Endothelial cell of umbilical vein (primary cell): ENCODE measurements at regions not wholly inside any gene's neighbourhood (a gene's known extent, or its start where the extent isn't known, plus 50 kb on each side); places are given as distances from the start of the nearest gene placed in this dataset.

ENCODE experiments used
- BruUV-seq: library from RNA; stranded (reverse); fragments of 400-500 nt; replicated peaks from 2 replicates; lab custom pipeline; 2021; lab: Mats Ljungman, UMichigan
- CTCF ChIA-PET: fragments of 300-600, 350-600 bp; sonication (Branson Sonifier 250); formaldehyde crosslinking; loops from one replicate; lab custom pipeline; 2021; ENCODE audit warnings: antibody characterized with exemption, inconsistent platforms; lab: Charles Lee
- POLR2A ChIA-PET: fragments of 300-600, 350-600 bp; sonication (Branson Sonifier 250); formaldehyde crosslinking; loops from one replicate; lab custom pipeline; 2021; ENCODE audit warnings: antibody characterized with exemption, inconsistent platforms; lab: Charles Lee
- DNase-seq: peaks from one replicate; pipeline ENCODE4 v3.0.0-alpha.2; 2011; ENCODE audit warnings: low read depth, low spot score
- FAIRE-seq: peaks from 2 replicates; lab custom pipeline; 2011; peaks lifted over from hg19 to GRCh38; lab: Jason Lieb, UNC
- H2AFZ ChIP-seq: 2 replicates; pipeline ENCODE4 v1.6.0; 2012; ENCODE audit warnings: low read depth, low read length, control low read depth, inconsistent platforms
- H3K27ac ChIP-seq: 2 replicates; pipeline ENCODE4 v1.5.1; 2011; ENCODE audit warnings: low read depth, mild to moderate bottlenecking, control low read depth, low read length, moderate library complexity; ENCODE audit not compliant: insufficient read depth
- H3K27me3 ChIP-seq, 2 experiments: 2 replicates each; pipeline versions ENCODE4 v1.6.0 to v1.6.1; 2011; ENCODE audit warnings: low read length in 2 of 2, mixed read lengths in 1 of 2; ENCODE audit not compliant: control insufficient read depth in 2 of 2, insufficient read depth in 2 of 2
- H3K36me3 ChIP-seq, 2 experiments: 2 replicates in 1 of 2; 3 replicates in 1 of 2; pipeline ENCODE4 v1.5.1; 2011; ENCODE audit warnings: low read length in 2 of 2, mild to moderate bottlenecking in 1 of 2, moderate library complexity in 1 of 2; ENCODE audit not compliant: control insufficient read depth in 2 of 2, insufficient read depth in 2 of 2; ENCODE audit errors: extremely low read depth in 1 of 2
- H3K4me1 ChIP-seq: 3 replicates; pipeline ENCODE4 v1.5.1; 2011; ENCODE audit warnings: mild to moderate bottlenecking, low read length; ENCODE audit not compliant: control insufficient read depth, insufficient read depth; ENCODE audit errors: extremely low read depth
- H3K4me2 ChIP-seq: 2 replicates; pipeline ENCODE4 v1.6.1; 2011; ENCODE audit warnings: low read length, control low read depth, mixed read lengths; ENCODE audit not compliant: insufficient read depth
- H3K4me3 ChIP-seq, 3 experiments: fragments of 200-600 bp in 1 of 3; sonication (generic), shearing (Covaris generic) in 1 of 3; replicated peaks in 1 of 3; 2 replicates each; pipeline ENCODE4 v1.5.1; 2011 to 2016; ENCODE audit warnings: control low read depth in 3 of 3, low read length in 3 of 3, mild to moderate bottlenecking in 2 of 3, inconsistent platforms in 1 of 3, low read depth in 1 of 3, moderate library complexity in 1 of 3; ENCODE audit not compliant: insufficient read depth in 1 of 3
- H3K79me2 ChIP-seq: 2 replicates; pipeline ENCODE4 v1.6.0; 2012; ENCODE audit warnings: low read length, inconsistent platforms; ENCODE audit not compliant: control insufficient read depth, insufficient read depth
- H3K9ac ChIP-seq: replicated peaks from 2 replicates; pipeline ENCODE3; 2011; ENCODE audit warnings: low read length, control low read depth; ENCODE audit not compliant: insufficient read depth; ENCODE audit errors: extremely low read depth
- H3K9me1 ChIP-seq: replicated peaks from 3 replicates; pipeline ENCODE4 v1.6.0; 2011; ENCODE audit warnings: mild to moderate bottlenecking, low read length; ENCODE audit not compliant: control insufficient read depth, insufficient read depth; ENCODE audit errors: extremely low read depth
- H3K9me3 ChIP-seq: replicated peaks from 2 replicates; pipeline ENCODE4 v1.5.1; 2012; ENCODE audit warnings: low read length, inconsistent platforms; ENCODE audit not compliant: control insufficient read depth, insufficient read depth
- H4K20me1 ChIP-seq: replicated peaks from 2 replicates; pipeline ENCODE3; 2011; ENCODE audit warnings: mild to moderate bottlenecking, low read length; ENCODE audit not compliant: control insufficient read depth, insufficient read depth; ENCODE audit errors: extremely low read depth
- CTCF ChIP-seq, 2 donors: IDR thresholded peaks; 1 replicate in 1 of 2; 2 replicates in 1 of 2; pipeline ENCODE4 v1.5.1; 2011; ENCODE audit warnings: low read length in 2 of 2, mild to moderate bottlenecking in 2 of 2, moderate library complexity in 2 of 2, control low read depth in 1 of 2, inconsistent platforms in 1 of 2, low read depth in 1 of 2; ENCODE audit not compliant: insufficient read depth in 1 of 2; ENCODE audit errors: extremely low read depth in 1 of 2
- EZH2 ChIP-seq: IDR thresholded peaks from 2 replicates; pipeline ENCODE4 v1.6.1; 2012; ENCODE audit warnings: borderline replicate concordance, low read depth, mild to moderate bottlenecking, moderate library complexity, low read length, inconsistent platforms; ENCODE audit not compliant: severe bottlenecking
- FOS ChIP-seq: IDR thresholded peaks from 2 replicates; pipeline ENCODE4 v1.6.1; 2011; ENCODE audit warnings: mild to moderate bottlenecking, low read length, moderate library complexity, borderline replicate concordance; ENCODE audit not compliant: insufficient read depth
- GATA2 ChIP-seq: IDR thresholded peaks from 2 replicates; pipeline ENCODE4 v1.7.0; 2011; ENCODE audit warnings: low read depth, mild to moderate bottlenecking, moderate library complexity, mixed read lengths, low read length; ENCODE audit not compliant: insufficient read length, insufficient read depth
- JUN ChIP-seq: IDR thresholded peaks from 2 replicates; pipeline ENCODE4 v1.6.1; 2011; ENCODE audit warnings: borderline replicate concordance, low read depth; ENCODE audit not compliant: insufficient read length, insufficient read depth
- MAX ChIP-seq: IDR thresholded peaks from 2 replicates; pipeline ENCODE4 v1.6.1; 2011; ENCODE audit not compliant: insufficient read depth, insufficient read length
- MYC ChIP-seq: IDR thresholded peaks from one replicate; pipeline ENCODE4 v1.6.1; 2011; ENCODE audit warnings: mild to moderate bottlenecking, low read depth, low read length
- POLR2A ChIP-seq: IDR thresholded peaks from 2 replicates; pipeline ENCODE4 v1.6.1; 2012; ENCODE audit warnings: low read depth, mild to moderate bottlenecking, control low read depth, low read length
- POLR2AphosphoS5 ChIP-seq: IDR thresholded peaks from 2 replicates; pipeline ENCODE4 v1.6.1; 2012; ENCODE audit warnings: low read depth, mild to moderate bottlenecking, control low read depth, low read length, moderate library complexity; ENCODE audit not compliant: insufficient read depth
- dilution Hi-C: fragments of 300-500 bp; cut with MboI; formaldehyde crosslinking; loops from one replicate; pipeline ENCODE4 v1.15.0; 2019; ENCODE audit warnings: low sequenced_read_pairs; ENCODE audit not compliant: extremely low pct_ligation_motif_present
- intact Hi-C: fragments of 100-400 bp; cut with micrococcal nuclease; formaldehyde crosslinking; loops from one replicate; pipeline ENCODE4 v1.10.0; 2022

GRCh38 chr2:45218931-45219339, 209.7 kb upstream of the SIX2 start:
- H3K9me1 ChIP-seq = no peaks in the 10 kb centered on the region
- no peak overlapping the region for H3K27ac ChIP-seq
- H3K9ac ChIP-seq = no peak overlapping the region
- DNase-seq (no peak), FAIRE-seq (no peak)
- H3K79me2 ChIP-seq = no peaks in the 10 kb centered on the region
- intact Hi-C loops (no loop called here), dilution Hi-C loops (no loop called here)
- H3K4me2 ChIP-seq = no peak overlapping the region
- H2AFZ ChIP-seq = no peak overlapping the region
- ChIA-PET CTCF (interaction anchor here (0.6 kb wide), 1 partner anchor 17 kb away, joined by 3 read pairs; no protein-coding TSS in a partner anchor), POLR2A (no interaction called here)
- TF ChIP-seq GATA2 = no peak
- no peak for TF ChIP-seq POLR2AphosphoS5
- TF ChIP-seq CTCF (IDR thresholded peaks at IDR 0.05; ENCODE audit: extremely low read depth in 1 of 2, insufficient read depth in 1 of 2, low read depth in 1 of 2, low read length in 2 of 2) = no peak
- TF ChIP-seq MAX = no peak
- no peak for TF ChIP-seq EZH2
- no peak for TF ChIP-seq POLR2A
- TF ChIP-seq JUN = no peak
- no peak for TF ChIP-seq MYC
- no peak for TF ChIP-seq FOS
- no peaks in the 10 kb centered on the region for H3K36me3 ChIP-seq
- no peaks in the 10 kb centered on the region for H3K27me3 ChIP-seq
- no TSS peak for BruUV-seq
- H3K4me1 ChIP-seq = peaks cover 4% of the 10 kb centered on the region
- no peak overlapping the region for H3K4me3 ChIP-seq
- no peaks in the 10 kb centered on the region for H4K20me1 ChIP-seq
- H3K9me3 ChIP-seq = no peaks in the 10 kb centered on the region
